Neural cell (in vitro differentiated cells): ENCODE measurements at regions not wholly inside any gene's neighbourhood (a gene's known extent, or its start where the extent isn't known, plus 50 kb on each side); places are given as distances from the start of the nearest gene placed in this dataset.

Source experiments
- H2AFZ ChIP-seq: fragments of 200-600, 300-800 bp; sonication (generic), shearing (Covaris generic); 2 replicates; pipeline ENCODE4 v1.6.0; 2014; ENCODE audit warnings: low read depth, mild to moderate bottlenecking, antibody characterized with exemption, low read length, moderate library complexity
- H3F3A ChIP-seq: fragments of 200-600 bp; shearing (Covaris generic); 2 replicates; pipeline ENCODE4 v1.6.1; 2016; ENCODE audit warnings: mild to moderate bottlenecking, moderate library complexity, mixed read lengths, antibody characterized with exemption, low read length; ENCODE audit not compliant: insufficient read depth, poor library complexity, severe bottlenecking
- H3K27ac ChIP-seq: fragments of 200-600, 300-800 bp; sonication (generic), shearing (Covaris generic); 2 replicates; pipeline ENCODE4 v1.5.1; 2014; ENCODE audit warnings: mild to moderate bottlenecking, low read length, moderate library complexity
- H3K27me3 ChIP-seq: fragments of 300-800, 200-600 bp; sonication (generic), shearing (Covaris generic); 2 replicates; pipeline ENCODE4 v1.6.0; 2014; ENCODE audit warnings: mild to moderate bottlenecking, low read depth, low read length, moderate library complexity; ENCODE audit not compliant: insufficient read depth
- H3K36me3 ChIP-seq: fragments of 300-800, 200-600 bp; sonication (generic), shearing (Covaris generic); 2 replicates; pipeline ENCODE4 v1.5.1; 2014; ENCODE audit warnings: mild to moderate bottlenecking, antibody characterized with exemption, low read length, moderate library complexity; ENCODE audit not compliant: insufficient read depth
- H3K4me2 ChIP-seq: fragments of 300-800, 200-600 bp; sonication (generic), shearing (Covaris generic); 2 replicates; pipeline ENCODE4 v1.6.0; 2014; ENCODE audit warnings: mild to moderate bottlenecking, low read length
- H3K4me3 ChIP-seq: fragments of 300-800, 200-600 bp; sonication (generic), shearing (Covaris generic); 2 replicates; pipeline ENCODE4 v1.5.1; 2014; ENCODE audit warnings: mild to moderate bottlenecking, low read length, moderate library complexity
- H3K79me2 ChIP-seq: fragments of 200-600 bp; shearing (Covaris generic); replicated peaks from 2 replicates; pipeline ENCODE4 v1.6.0; 2014; ENCODE audit warnings: mild to moderate bottlenecking, low read length, moderate library complexity; ENCODE audit not compliant: insufficient read depth
- H3K9ac ChIP-seq: fragments of 300-800, 200-600 bp; sonication (generic), shearing (Covaris generic); 2 replicates; pipeline ENCODE4 v1.6.1; 2016; ENCODE audit warnings: mild to moderate bottlenecking, low read length, mixed read lengths
- H3K9me2 ChIP-seq: fragments of 200-600 bp; shearing (Covaris generic); 2 replicates; pipeline ENCODE4 v1.6.1; 2016; ENCODE audit warnings: mild to moderate bottlenecking, low read length, mixed read lengths; ENCODE audit not compliant: insufficient read depth
- H3K9me3 ChIP-seq: fragments of 200-600, 300-800 bp; sonication (generic), shearing (Covaris generic); 2 replicates; pipeline ENCODE4 v1.6.1; 2016; ENCODE audit warnings: mild to moderate bottlenecking, mixed run types, low read length, moderate library complexity, mixed read lengths
- H4K20me1 ChIP-seq: fragments of 200-600 bp; shearing (Covaris generic); 2 replicates; pipeline ENCODE4 v1.6.1; 2016; ENCODE audit warnings: mild to moderate bottlenecking, mixed run types; ENCODE audit not compliant: insufficient read depth
- CTCF ChIP-seq: fragments of 450-650 bp; IDR thresholded peaks from 2 replicates; pipeline ENCODE4 v1.5.1; 2014; ENCODE audit warnings: antibody characterized with exemption, mild to moderate bottlenecking, moderate library complexity; ENCODE audit not compliant: poor library complexity, severe bottlenecking
- EP300 ChIP-seq: fragments of 450-650 bp; conservative IDR thresholded peaks from 2 replicates; pipeline ENCODE4 v1.6.1; 2014; ENCODE audit warnings: antibody characterized with exemption, mild to moderate bottlenecking, moderate library complexity; ENCODE audit not compliant: poor library complexity, severe bottlenecking
- EZH2 ChIP-seq: fragments of 200-600, 300-800 bp; shearing (Covaris generic), sonication (generic); IDR thresholded peaks from 2 replicates; pipeline ENCODE4 v1.6.1; 2014; ENCODE audit warnings: antibody characterized with exemption, low read length, borderline replicate concordance, mild to moderate bottlenecking; ENCODE audit not compliant: insufficient read depth, poor library complexity, severe bottlenecking
- MXI1 ChIP-seq: fragments of 450-650 bp; conservative IDR thresholded peaks from 2 replicates; pipeline ENCODE4 v1.6.1; 2014; ENCODE audit warnings: antibody characterized with exemption, mild to moderate bottlenecking; ENCODE audit not compliant: poor library complexity, severe bottlenecking
- POLR2AphosphoS5 ChIP-seq: IDR thresholded peaks from 2 replicates; pipeline ENCODE4 v1.6.1; 2012
- RAD21 ChIP-seq: fragments of 450-650 bp; conservative IDR thresholded peaks from 2 replicates; pipeline ENCODE4 v1.6.1; 2014; ENCODE audit warnings: antibody characterized with exemption, mild to moderate bottlenecking, moderate library complexity
- REST ChIP-seq: IDR thresholded peaks from 2 replicates; pipeline ENCODE4 v1.6.1; 2012; ENCODE audit warnings: borderline replicate concordance
- SMC3 ChIP-seq: fragments of 450-650 bp; conservative IDR thresholded peaks from 2 replicates; pipeline ENCODE4 v1.6.1; 2014; ENCODE audit warnings: antibody characterized with exemption, mild to moderate bottlenecking, moderate library complexity; ENCODE audit not compliant: poor library complexity
- TAF1 ChIP-seq: IDR thresholded peaks from 2 replicates; pipeline ENCODE4 v1.6.1; 2012; ENCODE audit warnings: low read depth

- H3K4me3 ChIP-seq, result no peak overlapping the region
- H2AFZ ChIP-seq, result no peak overlapping the region
- no peak for TF ChIP-seq MXI1
- no peak for TF ChIP-seq RAD21
- no peak for TF ChIP-seq EZH2
- TF ChIP-seq POLR2AphosphoS5, result no peak
- TF ChIP-seq CTCF, result no peak
- TF ChIP-seq EP300, result no peak
- TF ChIP-seq SMC3, result no peak
- no peak for TF ChIP-seq TAF1
- no peak for TF ChIP-seq REST
- no peaks in the 10 kb centered on the region for H3K27me3 ChIP-seq
- no peaks in the 10 kb centered on the region for H3K79me2 ChIP-seq
- H3K36me3 ChIP-seq, result no peaks in the 10 kb centered on the region
- H3K4me2 ChIP-seq, result no peak overlapping the region
- no peak overlapping the region for H3K27ac ChIP-seq
- no peak overlapping the region for H3K9ac ChIP-seq
- peaks cover 12% of the 10 kb centered on the region for H3K9me3 ChIP-seq
- H4K20me1 ChIP-seq, result no peaks in the 10 kb centered on the region
- H3K9me2 ChIP-seq, result no peaks in the 10 kb centered on the region
- no peaks in the 10 kb centered on the region for H3F3A ChIP-seq
These were observed 305.4 kb downstream of the TENT4A start for GRCh38 chr5:7018601-7019000.

- H3K27me3 ChIP-seq, result no peaks in the 10 kb centered on the region
- H3K9ac ChIP-seq, result no peak overlapping the region
- H3F3A ChIP-seq, result no peaks in the 10 kb centered on the region
- no peaks in the 10 kb centered on the region for H3K9me2 ChIP-seq
- H3K79me2 ChIP-seq, result no peaks in the 10 kb centered on the region
- H3K36me3 ChIP-seq, result no peaks in the 10 kb centered on the region
- TF ChIP-seq REST (no peak), RAD21 (no peak), EP300 (no peak), SMC3 (no peak), POLR2AphosphoS5 (no peak), MXI1 (no peak)
- H3K27ac ChIP-seq, result no peak overlapping the region
- H3K9me3 ChIP-seq, result no peaks in the 10 kb centered on the region
- H2AFZ ChIP-seq, result no peak overlapping the region
- no peak overlapping the region for H3K4me3 ChIP-seq
- H3K4me2 ChIP-seq, result no peak overlapping the region
- no peaks in the 10 kb centered on the region for H4K20me1 ChIP-seq
These were observed 323.1 kb downstream of the TENT4A start for GRCh38 chr5:7036192-7036835.
